ENCODE measurements at regions not wholly inside any gene's neighbourhood (a gene's known extent, or its start where the extent isn't known, plus 50 kb on each side); places are given as distances from the start of the nearest gene placed in this dataset.

GRCh38 chr17:77821114-77821513, 137.4 kb upstream of the TNRC6C start:
- Mint-ChIP-seq H3K4me3 (no peak overlapping the region), H3K36me3 (ENCODE audit: low read depth) (peaks cover 4% of the 10 kb centered on the region), H3K27me3 (ENCODE audit: low read depth, poor library complexity) (peaks cover 13% of the 10 kb centered on the region), H3K9me3 (peaks cover 9% of the 10 kb centered on the region), H3K27ac (no peak overlapping the region), H3K4me1 (peaks cover 67% of the 10 kb centered on the region)
- no peak for TF ChIP-seq CTCF (IDR thresholded peaks at IDR 0.05)
- peak; percentile 26 for DNase-seq

- no peak for TF ChIP-seq CTCF (IDR thresholded peaks at IDR 0.05)
- no peak overlapping the region for H3K27ac Mint-ChIP-seq
- H3K4me3 Mint-ChIP-seq, result no peak overlapping the region
- H3K36me3 Mint-ChIP-seq (ENCODE audit: low read depth), result peaks cover 4% of the 10 kb centered on the region
- H3K27me3 Mint-ChIP-seq (ENCODE audit: low read depth, poor library complexity), result peaks cover 13% of the 10 kb centered on the region
- H3K4me1 Mint-ChIP-seq, result peaks cover 69% of the 10 kb centered on the region
- no peak for DNase-seq
- peaks cover 9% of the 10 kb centered on the region for H3K9me3 Mint-ChIP-seq
Observed at GRCh38 chr17:77822302-77823030, 136.0 kb upstream of the TNRC6C start.

- no peak overlapping the region for H3K4me3 Mint-ChIP-seq
Observed at GRCh38 chr17:77824102-77824779, 134.3 kb upstream of the TNRC6C start.

GRCh38 chr17:77824780-77825280, 133.7 kb upstream of the TNRC6C start:
- no peak for DNase-seq
- TF ChIP-seq CTCF (IDR thresholded peaks at IDR 0.05), result no peak
- H3K9me3 Mint-ChIP-seq, result no peaks in the 10 kb centered on the region
- H3K27me3 Mint-ChIP-seq (ENCODE audit: low read depth, poor library complexity), result peaks cover 8% of the 10 kb centered on the region
- no peak overlapping the region for H3K27ac Mint-ChIP-seq
- no peak overlapping the region for H3K4me3 Mint-ChIP-seq
- H3K4me1 Mint-ChIP-seq, result peaks cover 73% of the 10 kb centered on the region
- H3K36me3 Mint-ChIP-seq (ENCODE audit: low read depth), result no peaks in the 10 kb centered on the region

More at GRCh38 chr17:77824102-77824779, 134.3 kb upstream of the TNRC6C start:
- H3K36me3 Mint-ChIP-seq (ENCODE audit: low read depth), result no peaks in the 10 kb centered on the region
- DNase-seq, result no peak
- H3K4me1 Mint-ChIP-seq, result peaks cover 73% of the 10 kb centered on the region
- H3K9me3 Mint-ChIP-seq, result no peaks in the 10 kb centered on the region
- peaks cover 8% of the 10 kb centered on the region for H3K27me3 Mint-ChIP-seq (ENCODE audit: low read depth, poor library complexity)
- peak overlapping the region; percentile 34 for H3K27ac Mint-ChIP-seq
- no peak for TF ChIP-seq CTCF (IDR thresholded peaks at IDR 0.05)

GRCh38 chr17:77825621-77826020, 132.9 kb upstream of the TNRC6C start:
- Mint-ChIP-seq H3K36me3 (ENCODE audit: low read depth) (no peaks in the 10 kb centered on the region), H3K27me3 (ENCODE audit: low read depth, poor library complexity) (peaks cover 8% of the 10 kb centered on the region), H3K9me3 (no peaks in the 10 kb centered on the region), H3K4me1 (peaks cover 73% of the 10 kb centered on the region), H3K27ac (no peak overlapping the region), H3K4me3 (no peak overlapping the region)
- TF ChIP-seq CTCF (IDR thresholded peaks at IDR 0.05), result no peak
- no peak for DNase-seq
